Activated CD8-positive, alpha-beta memory T cell treated with anti-CD3 and anti-CD28 coated beads, Interleukin-2, amount 50 U/mL, for 48 hours (primary cell): ENCODE measurements at regions not wholly inside any gene's neighbourhood (a gene's known extent, or its start where the extent isn't known, plus 50 kb on each side); places are given as distances from the start of the nearest gene placed in this dataset.

ENCODE experiments used
- DNase-seq: peaks from one replicate; pipeline ENCODE4 v3.0.0-alpha.2; 2020

GRCh38 chr11:104830508-104830907, 67.8 kb downstream of the CASP12 start:
- no peak for DNase-seq

DNA sequence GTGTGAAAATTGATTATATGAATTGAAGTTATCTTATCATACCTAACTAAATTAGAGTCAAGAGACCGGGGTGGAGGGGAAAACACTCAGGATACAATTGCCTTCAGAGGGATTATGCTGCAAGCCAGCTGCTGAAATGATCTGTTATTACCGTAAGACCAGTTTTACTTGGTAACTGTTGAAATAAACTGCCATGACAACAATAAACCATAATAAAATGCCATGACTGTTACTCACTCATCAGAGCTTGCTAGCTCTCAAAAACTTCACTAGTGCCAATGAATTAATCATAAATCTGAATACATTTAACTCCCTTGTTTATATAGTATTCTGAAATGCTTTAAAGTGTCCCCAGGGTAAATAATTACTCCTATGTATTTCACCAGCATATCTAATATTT, 68.2 kb downstream of the CASP12 start:
- DNase-seq, result no peak

- no peak for DNase-seq
Measured at GRCh38 chr11:104826772-104827171, 71.5 kb downstream of the CASP12 start.

DNA sequence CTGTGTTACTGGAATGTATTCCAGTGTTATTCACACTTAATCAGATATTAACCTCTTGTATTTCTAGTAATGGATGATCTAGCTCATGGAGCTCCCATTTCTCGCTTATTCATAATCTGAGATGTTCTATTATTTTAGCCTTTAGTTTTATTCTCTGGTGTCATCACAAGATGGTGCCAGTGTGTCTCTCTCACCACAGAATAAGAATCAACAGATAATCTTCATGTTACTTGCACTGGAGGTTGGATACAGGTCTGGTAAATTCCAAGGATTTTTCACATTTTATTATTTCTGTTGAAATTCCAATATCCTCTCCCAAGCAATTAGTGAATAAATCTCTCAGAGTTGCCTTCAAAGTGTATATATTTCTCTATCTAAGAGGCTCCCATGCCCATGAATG, 74.6 kb downstream of the CASP12 start:
- no peak for DNase-seq

DNA sequence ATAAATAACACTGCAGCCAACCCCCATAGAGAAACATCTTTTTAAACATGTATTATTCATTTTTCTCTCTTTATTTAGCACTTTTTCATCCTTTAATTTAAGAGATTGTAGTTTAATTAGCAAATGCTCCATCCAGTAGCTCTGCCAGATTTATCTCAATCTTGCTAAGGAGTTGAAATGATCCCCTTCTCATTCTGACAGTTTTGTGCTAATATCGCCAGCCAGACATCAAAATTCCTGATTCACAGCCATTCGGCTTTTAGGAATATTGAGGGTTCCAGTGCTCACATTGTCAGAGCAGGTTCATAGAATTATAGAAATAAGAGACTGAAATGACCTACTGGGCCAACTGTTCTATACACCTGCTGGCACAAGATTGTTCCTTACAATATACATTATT, 77.8 kb downstream of the CASP12 start:
- no peak for DNase-seq

DNA sequence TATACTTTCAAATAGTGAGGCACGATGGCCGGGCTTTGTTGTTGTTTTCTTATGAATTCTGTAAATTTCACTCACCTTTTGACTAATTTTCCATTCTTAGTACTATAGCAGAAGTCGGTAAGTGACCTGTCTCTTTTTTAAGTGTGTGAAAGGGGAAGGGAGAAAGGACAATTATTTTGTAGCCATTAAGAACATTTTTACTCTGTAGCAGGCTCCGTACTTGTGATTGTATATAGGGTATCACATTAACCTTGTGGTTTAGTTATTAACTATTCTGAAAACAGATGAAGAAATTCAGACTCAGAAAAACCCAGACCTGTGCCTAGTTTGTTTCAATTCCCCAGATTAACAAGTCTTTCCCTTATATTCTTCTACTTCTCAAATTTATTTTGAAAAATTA, 78.7 kb downstream of the CASP12 start:
- DNase-seq, result no peak

DNA sequence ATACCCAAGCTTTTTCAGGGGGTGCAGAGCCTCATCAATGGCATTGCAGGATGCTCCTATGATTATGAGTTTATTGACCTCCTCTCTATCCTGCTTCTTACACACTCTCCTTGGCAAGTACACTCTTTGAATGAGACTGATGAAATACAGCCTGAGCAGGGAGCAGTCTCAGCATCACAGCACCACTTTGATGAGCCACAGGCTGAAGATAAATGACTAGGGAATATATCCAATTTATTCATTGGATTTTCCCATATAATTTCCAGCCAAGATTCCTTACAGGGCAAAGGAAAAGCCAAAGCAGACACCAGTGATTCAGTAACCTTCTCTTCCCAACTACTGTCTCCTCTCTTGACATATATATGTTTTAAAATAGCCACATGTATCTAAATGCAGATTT, 79.2 kb downstream of the CASP12 start:
- no peak for DNase-seq

- DNase-seq, result no peak
Measured at GRCh38 chr11:104817973-104818372, 80.3 kb downstream of the CASP12 start.

DNA sequence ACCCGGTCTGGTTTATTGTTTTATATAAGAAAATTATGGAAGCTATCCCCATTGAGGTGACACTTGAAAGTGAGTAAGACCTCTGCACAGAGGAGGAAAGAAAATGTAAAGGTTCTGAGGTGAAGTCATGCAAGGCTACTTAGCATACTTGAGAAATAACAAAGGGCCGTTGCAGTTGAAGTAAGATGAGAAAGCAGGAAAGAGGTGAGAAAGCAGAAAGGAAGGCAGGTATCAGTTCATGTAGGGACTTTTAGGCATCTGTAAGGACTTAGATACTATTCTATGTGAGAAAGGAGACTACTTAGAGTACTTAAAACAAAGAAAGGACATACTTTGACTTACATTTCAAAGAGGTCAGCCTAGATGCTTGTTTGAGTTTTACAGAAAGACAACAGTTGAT, 84.7 kb downstream of the CASP12 start:
- DNase-seq, result no peak

GRCh38 chr11:104812103-104812788, 86.0 kb downstream of the CASP12 start:
- no peak for DNase-seq

- DNase-seq, result no peak
Measured at GRCh38 chr11:104803776-104804175, 94.5 kb downstream of the CASP12 start.

DNA sequence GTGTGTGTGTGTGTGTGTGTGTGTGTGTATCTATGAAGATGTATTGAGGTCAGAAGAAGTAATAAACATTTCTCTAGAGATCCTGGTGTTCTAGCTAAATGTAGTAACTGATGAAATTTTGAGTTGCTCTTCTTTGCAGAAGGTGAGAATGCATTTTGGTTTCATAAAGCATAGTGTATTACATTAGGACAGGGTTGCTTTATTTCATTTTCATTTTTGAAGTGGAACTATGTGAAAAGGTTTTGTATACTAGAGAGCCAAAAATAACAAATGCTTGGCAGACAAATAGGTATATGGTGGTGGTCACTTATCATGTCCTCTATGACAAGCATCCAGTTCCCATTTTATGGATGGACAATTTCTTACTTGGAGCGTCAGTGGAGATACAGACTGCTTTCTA, 99.0 kb downstream of the CASP12 start:
- DNase-seq, result no peak

DNA sequence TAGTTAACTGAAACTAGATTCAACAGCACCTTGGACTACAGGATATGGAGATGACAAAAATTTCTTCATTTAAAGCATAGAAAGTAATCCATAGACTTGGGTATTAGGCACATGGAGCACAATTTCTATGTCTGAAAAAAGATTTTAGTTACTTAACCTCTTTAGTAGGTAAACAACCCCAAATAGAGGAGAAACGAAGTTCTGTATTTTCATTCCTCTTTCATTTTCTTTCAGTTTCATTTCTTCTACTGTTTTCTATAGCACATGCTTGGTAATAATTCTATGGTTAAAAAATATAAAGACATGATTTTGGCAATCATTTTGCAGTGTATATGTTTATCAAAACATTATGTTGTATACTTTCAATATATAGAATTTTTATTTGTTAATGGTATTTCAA, 99.5 kb downstream of the CASP12 start:
- no peak for DNase-seq

- DNase-seq, result no peak
Measured at GRCh38 chr11:104796301-104796700, 102.0 kb downstream of the CASP12 start.

DNA sequence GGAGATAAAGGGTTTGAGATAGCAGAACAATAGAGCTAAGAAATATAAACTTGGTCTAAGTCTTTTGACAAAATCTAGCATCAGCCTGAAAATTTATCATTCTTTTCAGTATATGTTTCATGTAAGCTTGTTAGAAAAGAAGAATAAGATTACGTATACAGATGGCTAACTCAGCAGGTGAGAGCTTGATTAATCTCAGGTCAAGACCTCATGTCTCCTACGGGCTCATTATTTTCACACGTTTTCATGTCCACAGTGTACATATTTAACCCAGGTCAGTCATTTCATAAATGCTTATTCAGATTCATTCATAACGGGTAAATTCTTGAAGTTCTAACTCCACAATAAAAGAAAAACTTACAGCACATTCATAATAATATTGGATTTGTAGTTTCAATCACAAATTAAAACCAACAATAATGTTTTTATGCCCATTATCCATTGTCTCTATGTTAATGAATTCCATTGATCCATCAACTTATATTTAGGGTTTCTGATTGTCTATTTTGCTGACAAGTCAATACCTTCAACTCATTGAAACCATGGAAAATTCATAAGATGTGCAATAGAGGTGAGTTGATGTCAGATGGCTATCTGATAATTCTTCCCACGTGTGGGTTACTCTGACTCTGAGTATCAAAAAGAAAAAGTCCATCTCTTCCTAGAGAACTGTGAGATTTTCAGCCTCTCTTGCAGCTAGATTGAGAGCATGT, 102.6 kb downstream of the CASP12 start:
- no peak for DNase-seq

DNA sequence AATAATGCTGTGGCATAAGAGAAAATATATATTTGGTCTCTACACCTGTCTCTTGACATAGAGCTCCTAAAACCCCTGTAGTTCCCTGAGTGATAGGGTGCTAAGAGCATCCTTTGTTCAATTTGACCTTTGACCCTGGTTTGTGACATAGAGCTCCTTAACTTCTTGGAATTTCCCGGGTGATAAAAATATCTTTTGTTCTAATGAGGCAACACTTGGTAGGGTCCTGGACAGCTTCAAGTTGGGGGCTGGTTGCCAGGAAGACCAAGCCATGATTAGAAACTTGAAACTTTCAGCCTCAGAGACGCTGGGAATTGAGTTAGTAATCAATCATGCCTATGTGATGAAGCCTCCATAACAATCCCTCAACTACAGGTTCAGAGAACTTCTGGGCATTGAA, 105.4 kb downstream of the CASP12 start:
- no peak for DNase-seq

DNA sequence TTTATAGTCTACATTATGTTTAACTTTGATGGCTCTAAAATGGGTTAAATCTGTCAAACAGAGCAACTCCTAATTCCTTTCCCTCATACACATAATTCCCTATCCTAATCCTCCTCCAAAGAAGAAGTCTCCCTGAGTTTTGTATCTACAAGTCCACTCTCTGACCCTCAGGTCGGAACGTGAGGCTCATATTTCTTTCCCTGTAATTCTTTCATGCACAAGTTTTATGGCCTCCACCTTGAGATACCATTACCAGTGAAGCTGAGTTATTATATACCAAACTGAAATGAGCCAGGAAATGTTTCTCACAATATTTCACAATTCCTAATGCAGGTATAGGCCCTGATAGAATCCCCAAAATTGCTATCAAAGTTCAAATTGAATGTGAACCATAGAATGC, 106.4 kb downstream of the CASP12 start:
- DNase-seq, result no peak

GRCh38 chr11:104784684-104785460, 113.4 kb downstream of the CASP12 start:
- DNase-seq, result no peak

DNA sequence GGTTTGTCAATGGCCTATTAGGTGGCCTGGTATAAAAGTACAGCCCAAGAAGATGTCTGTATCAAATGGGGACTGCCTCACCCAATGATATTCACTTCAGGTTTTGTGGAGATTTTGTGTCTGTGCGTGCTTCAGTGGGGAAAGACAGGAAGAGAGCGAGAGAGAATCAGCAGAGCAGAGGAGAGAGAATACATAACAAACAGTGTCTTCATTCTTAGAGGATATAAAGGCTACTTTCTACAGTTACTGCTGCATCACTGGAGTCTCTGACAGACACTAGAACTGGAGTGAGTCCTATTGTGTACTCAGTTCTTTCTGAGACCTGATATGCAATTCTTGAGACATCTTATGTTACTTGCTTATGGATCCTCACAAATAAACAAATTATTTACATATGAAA, 115.0 kb downstream of the CASP12 start:
- DNase-seq, result no peak

DNA sequence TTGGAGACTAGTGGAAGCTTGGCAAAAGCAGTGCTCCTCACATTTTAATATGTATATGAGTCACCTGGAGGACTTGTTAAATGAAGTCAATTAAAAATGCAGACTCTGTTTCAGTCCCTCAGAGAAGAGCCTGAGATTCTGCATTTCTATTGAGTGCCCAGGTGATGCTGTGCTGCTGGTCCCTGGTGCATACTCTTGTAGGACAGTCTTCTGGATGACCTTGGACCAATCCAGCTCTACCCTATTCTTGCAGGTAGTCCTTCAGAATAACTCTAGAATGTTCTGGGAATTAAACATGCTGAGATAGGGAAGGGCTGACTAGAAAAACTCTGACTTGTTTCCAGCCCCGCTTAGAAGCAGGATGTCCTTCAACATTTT, 115.9 kb downstream of the CASP12 start:
- DNase-seq, result no peak

- DNase-seq, result no peak
Measured at GRCh38 chr11:104781719-104782376, 116.4 kb downstream of the CASP12 start.

GRCh38 chr11:104781037-104781436, 117.2 kb downstream of the CASP12 start:
- DNase-seq, result no peak

DNA sequence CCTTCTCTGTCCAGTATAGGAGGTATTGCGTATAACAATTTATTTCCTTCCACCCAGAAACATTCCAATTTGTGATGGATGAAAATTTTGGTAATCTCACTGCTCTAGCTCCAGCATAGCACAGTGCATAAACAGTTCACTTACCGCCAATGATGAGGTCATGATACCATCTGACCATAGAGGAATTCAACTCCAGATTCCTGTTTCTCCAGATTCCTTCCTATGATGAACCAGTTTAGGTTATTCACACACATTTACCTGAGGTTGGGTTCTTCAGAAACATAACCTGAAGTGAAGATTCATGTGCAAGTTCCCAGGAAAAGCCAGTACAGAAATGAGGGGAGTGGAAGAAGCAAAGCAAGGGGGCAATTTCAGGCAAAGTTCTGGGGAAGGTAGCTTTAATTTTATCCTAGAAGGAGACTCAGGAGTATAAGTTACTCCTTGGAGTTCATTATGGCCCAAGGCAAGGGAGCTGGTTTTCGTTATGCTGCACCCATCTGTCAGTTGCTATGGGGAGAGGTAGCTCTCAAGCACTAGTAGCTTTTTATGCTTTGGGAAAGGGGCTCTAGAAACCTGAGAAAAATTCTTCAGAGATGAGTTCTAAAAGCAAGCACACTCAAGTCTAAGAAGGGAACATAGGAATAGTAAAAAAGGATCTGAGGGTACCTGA, 121.6 kb downstream of the CASP12 start:
- no peak for DNase-seq
